ENCODE measurements at regions not wholly inside any gene's neighbourhood (a gene's known extent, or its start where the extent isn't known, plus 50 kb on each side); places are given as distances from the start of the nearest gene placed in this dataset.

DNA sequence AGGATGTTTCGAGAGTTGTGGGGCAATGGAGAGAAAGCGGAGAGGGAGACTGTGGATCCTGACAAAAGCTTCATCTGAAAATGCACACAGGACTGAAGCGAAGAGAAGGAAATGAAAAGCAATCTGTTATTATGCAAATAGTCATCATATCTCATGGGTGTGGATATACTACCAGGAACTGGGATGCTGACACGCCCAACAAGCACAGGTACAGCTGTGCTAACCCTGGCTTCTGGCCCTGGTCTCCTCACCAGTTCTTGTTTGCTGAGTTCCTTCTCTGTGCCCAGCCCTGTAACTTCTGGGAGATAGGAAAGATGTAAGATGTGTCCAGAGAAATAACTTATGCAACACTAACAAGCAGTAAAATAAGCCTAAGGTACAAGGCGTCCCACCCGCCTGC lies 358.8 kb downstream of the CMPK2 start:
- WGBS (ENCODE audit: low lambda C conversion rate): 14% methylated on average over 6 of the region's 6 CpGs
- Histone ChIP-seq H3K27ac (ENCODE audit: extremely low read length, insufficient read depth, low read length) (no peak overlapping the region), H3K4me3 (replicated peaks in 1 of 3; ENCODE audit: insufficient read depth in 1 of 3, low read depth in 2 of 3, low read length in 3 of 3) (no peak overlapping the region), H3K27me3 (ENCODE audit: control insufficient read depth in 1 of 2, insufficient read depth in 2 of 2, low read length in 2 of 2) (no peaks in the 10 kb centered on the region; a peak in 1 of 5 replicates), H2AFZ (ENCODE audit: low read length) (no peak overlapping the region), H3K4me2 (ENCODE audit: low read depth, low read length) (no peak overlapping the region), H3K79me2 (ENCODE audit: insufficient read depth, low read length) (no peaks in the 10 kb centered on the region), H3K4me1 (ENCODE audit: insufficient read depth, low read length) (no peaks in the 10 kb centered on the region), H3K9ac (ENCODE audit: insufficient read depth, low read depth, low read length) (no peak overlapping the region), H3K9me3 (ENCODE audit: low read length) (no peaks in the 10 kb centered on the region), H3K36me3 (replicated peaks in 1 of 2; ENCODE audit: control insufficient read depth in 1 of 2, insufficient read depth in 2 of 2, low read length in 2 of 2) (no peaks in the 10 kb centered on the region), H4K20me1 (ENCODE audit: insufficient read depth, low read length) (no peaks in the 10 kb centered on the region)
- FAIRE-seq (no peak), ATAC-seq (no peak), DNase-seq (ENCODE audit: low spot score) (no peak)
- TF ChIP-seq ZNF329 (CRISPR knock-in tag; IDR thresholded peaks at IDR 0.05; ENCODE audit: low read depth) (no peak), POLR2G (IDR thresholded peaks at IDR 0.05; ENCODE audit: low read depth, low read length) (no peak), ZNF652 (CRISPR knock-in tag; IDR thresholded peaks at IDR 0.05; ENCODE audit: borderline replicate concordance, low read depth) (no peak)
- POLR2A ChIA-PET: no interaction called here
- in situ Hi-C loops (cut with HindIII; ENCODE audit: extremely low pct_ligation_motif_present, low pct_unique_long_range_greater_than_20kb): no loop called here
- no TSS peak for BruUV-seq (replicated peaks)
- CTCF ChIA-PET (ENCODE audit: low intra/inter-chr PET ratio, low total read pairs): no interaction called here
- intact Hi-C loops (cut with micrococcal nuclease; ENCODE audit: unreplicated experiment): no loop called here

DNA sequence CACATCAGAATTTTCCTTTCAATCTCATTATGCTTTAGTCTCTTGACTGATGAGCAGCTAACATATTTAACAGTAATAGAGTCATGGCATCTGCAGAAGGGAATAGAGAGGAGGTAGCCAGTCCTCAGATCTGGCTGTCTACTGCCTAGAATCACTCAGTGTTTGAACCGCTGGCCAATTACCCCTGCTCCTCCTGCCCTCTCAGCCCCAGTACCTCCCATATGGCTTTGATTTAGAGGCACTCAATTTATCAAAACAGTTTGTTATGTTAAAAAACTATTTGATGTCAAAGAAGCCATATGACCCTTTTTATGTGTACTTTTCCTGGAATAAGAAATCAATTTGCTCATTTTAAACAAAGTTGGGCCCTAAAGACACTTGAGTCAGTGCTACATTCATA lies 355.2 kb downstream of the CMPK2 start:
- ChIA-PET POLR2A (no interaction called here), CTCF (ENCODE audit: low intra/inter-chr PET ratio, low total read pairs) (no interaction called here)
- H3K36me3 ChIP-seq (replicated peaks in 1 of 2; ENCODE audit: control insufficient read depth in 1 of 2, insufficient read depth in 2 of 2, low read length in 2 of 2): no peaks in the 10 kb centered on the region
- no peaks in the 10 kb centered on the region for H4K20me1 ChIP-seq (ENCODE audit: insufficient read depth, low read length)
- ATAC-seq (no peak), FAIRE-seq (no peak), DNase-seq (ENCODE audit: low spot score) (no peak)
- TF ChIP-seq ZNF143 (CRISPR knock-in tag; IDR thresholded peaks at IDR 0.05): no peak
- TF ChIP-seq HNRNPUL1 (IDR thresholded peaks at IDR 0.05; ENCODE audit: low read depth, low read length): no peak
- TF ChIP-seq ZKSCAN5 (CRISPR knock-in tag; IDR thresholded peaks at IDR 0.05): no peak
- TF ChIP-seq ZFP82 (CRISPR knock-in tag; IDR thresholded peaks at IDR 0.05; ENCODE audit: borderline replicate concordance): no peak
- no peak for TF ChIP-seq GABPA (IDR thresholded peaks at IDR 0.05; ENCODE audit: low read depth, low read length)
- no peak for TF ChIP-seq GABPA (CRISPR knock-in tag; IDR thresholded peaks at IDR 0.05; ENCODE audit: low read depth)
- no peak for TF ChIP-seq ATM (IDR thresholded peaks at IDR 0.05; ENCODE audit: borderline replicate concordance)
- TF ChIP-seq, protein P1, sequence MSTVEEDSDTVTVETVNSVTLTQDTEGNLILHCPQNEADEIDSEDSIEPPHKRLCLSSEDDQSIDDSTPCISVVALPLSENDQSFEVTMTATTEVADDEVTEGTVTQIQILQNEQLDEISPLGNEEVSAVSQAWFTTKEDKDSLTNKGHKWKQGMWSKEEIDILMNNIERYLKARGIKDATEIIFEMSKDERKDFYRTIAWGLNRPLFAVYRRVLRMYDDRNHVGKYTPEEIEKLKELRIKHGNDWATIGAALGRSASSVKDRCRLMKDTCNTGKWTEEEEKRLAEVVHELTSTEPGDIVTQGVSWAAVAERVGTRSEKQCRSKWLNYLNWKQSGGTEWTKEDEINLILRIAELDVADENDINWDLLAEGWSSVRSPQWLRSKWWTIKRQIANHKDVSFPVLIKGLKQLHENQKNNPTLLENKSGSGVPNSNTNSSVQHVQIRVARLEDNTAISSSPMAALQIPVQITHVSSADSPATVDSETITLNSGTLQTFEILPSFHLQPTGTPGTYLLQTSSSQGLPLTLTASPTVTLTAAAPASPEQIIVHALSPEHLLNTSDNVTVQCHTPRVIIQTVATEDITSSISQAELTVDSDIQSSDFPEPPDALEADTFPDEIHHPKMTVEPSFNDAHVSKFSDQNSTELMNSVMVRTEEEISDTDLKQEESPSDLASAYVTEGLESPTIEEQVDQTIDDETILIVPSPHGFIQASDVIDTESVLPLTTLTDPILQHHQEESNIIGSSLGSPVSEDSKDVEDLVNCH (CRISPR knock-in tag; IDR thresholded peaks at IDR 0.05): no peak
- TF ChIP-seq RAD21 (CRISPR knock-in tag; IDR thresholded peaks at IDR 0.05): no peak
- TF ChIP-seq BRD4 (CRISPR knock-in tag; IDR thresholded peaks at IDR 0.05): no peak
- TF ChIP-seq ZSCAN20 (CRISPR knock-in tag; IDR thresholded peaks at IDR 0.05; ENCODE audit: borderline replicate concordance): no peak
- TF ChIP-seq TEAD3 (CRISPR knock-in tag; optimal IDR thresholded peaks at IDR 0.05; ENCODE audit: borderline replicate concordance): no peak
- no peaks in the 10 kb centered on the region for H3K4me1 ChIP-seq (ENCODE audit: insufficient read depth, low read length)
- no peaks in the 10 kb centered on the region for H3K79me2 ChIP-seq (ENCODE audit: insufficient read depth, low read length)
- BruUV-seq (replicated peaks): no TSS peak
- H3K4me2 ChIP-seq (ENCODE audit: low read depth, low read length): no peak overlapping the region
- 10% methylated on average over 1 of the region's 1 CpG for WGBS (ENCODE audit: low lambda C conversion rate)
- H3K9ac ChIP-seq (ENCODE audit: insufficient read depth, low read depth, low read length): no peak overlapping the region
- no peak overlapping the region for H2AFZ ChIP-seq (ENCODE audit: low read length)
- intact Hi-C loops (cut with micrococcal nuclease; ENCODE audit: unreplicated experiment): no loop called here
- no peak overlapping the region for H3K27ac ChIP-seq (ENCODE audit: extremely low read length, insufficient read depth, low read length)
- H3K9me3 ChIP-seq (ENCODE audit: low read length): no peaks in the 10 kb centered on the region
- no peak overlapping the region for H3K4me3 ChIP-seq (replicated peaks in 1 of 3; ENCODE audit: insufficient read depth in 1 of 3, low read depth in 2 of 3, low read length in 3 of 3)
- in situ Hi-C loops (cut with HindIII; ENCODE audit: extremely low pct_ligation_motif_present, low pct_unique_long_range_greater_than_20kb): no loop called here
- H3K27me3 ChIP-seq (ENCODE audit: control insufficient read depth in 1 of 2, insufficient read depth in 2 of 2, low read length in 2 of 2): no peaks in the 10 kb centered on the region; a peak in 1 of 5 replicates

Measured in HepG2 (cell line).